K562 (cell line): ENCODE measurements at regions not wholly inside any gene's neighbourhood (a gene's known extent, or its start where the extent isn't known, plus 50 kb on each side); places are given as distances from the start of the nearest gene placed in this dataset.

ENCODE experiments used
- TF ChIP-seq, protein P1 (sequence below): sonication (generic); formaldehyde crosslinking; IDR thresholded peaks from 2 replicates; pipeline ENCODE4 v1.8.1; 2023; ENCODE audit warnings: mild to moderate bottlenecking, missing genetic modification reagents
- TF ChIP-seq, protein P2 (sequence below), 3 experiments: IDR thresholded peaks in 2 of 3; conservative IDR thresholded peaks in 1 of 3; 2 replicates each; pipeline ENCODE4 v1.5.1; 2011 to 2012; ENCODE audit warnings: low read length in 3 of 3, mild to moderate bottlenecking in 3 of 3, control low read depth in 2 of 3, improper control_type of control experiment in 1 of 3, inconsistent platforms in 1 of 3, low read depth in 1 of 3, mixed read lengths in 1 of 3, moderate library complexity in 1 of 3; ENCODE audit not compliant: insufficient read depth in 2 of 3
- TF ChIP-seq, protein P3 (sequence below): sonication (generic); formaldehyde crosslinking; IDR thresholded peaks from 2 replicates; pipeline ENCODE4 v1.8.0; 2022; ENCODE audit warnings: mild to moderate bottlenecking, missing genetic modification reagents
- TF ChIP-seq, protein P4 (sequence below), 2 experiments: fragments of 450-650 bp in 1 of 2; sonication (generic) in 1 of 2; formaldehyde crosslinking in 1 of 2; IDR thresholded peaks in 1 of 2; conservative IDR thresholded peaks in 1 of 2; 2 replicates each; pipeline versions ENCODE4 v1.6.1 to v1.8.1; 2016 to 2023; ENCODE audit warnings: mild to moderate bottlenecking in 2 of 2, moderate library complexity in 2 of 2, inconsistent platforms in 1 of 2, missing genetic modification reagents in 1 of 2

DNA sequence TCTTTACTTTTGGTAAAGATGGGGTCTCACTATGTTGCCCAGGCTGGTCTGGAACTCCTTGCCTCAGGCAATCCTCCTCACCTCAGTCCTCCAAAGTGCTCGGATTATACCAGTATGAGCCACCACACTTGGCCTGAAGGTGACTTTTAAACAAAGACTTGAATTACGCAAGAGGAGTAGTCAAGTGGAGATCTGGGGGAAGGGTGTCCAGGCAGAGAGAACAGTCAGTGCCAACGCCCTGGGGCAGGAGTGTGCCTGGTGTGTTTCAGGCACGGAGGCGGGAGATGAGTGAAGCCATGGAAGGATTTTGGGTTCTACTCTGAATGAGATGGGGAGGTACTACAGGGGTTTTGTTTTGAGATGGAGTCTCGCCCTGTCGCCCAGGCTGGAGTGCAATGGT, 82.6 kb upstream of the NPTX2 start:
- TF ChIP-seq, protein P1, sequence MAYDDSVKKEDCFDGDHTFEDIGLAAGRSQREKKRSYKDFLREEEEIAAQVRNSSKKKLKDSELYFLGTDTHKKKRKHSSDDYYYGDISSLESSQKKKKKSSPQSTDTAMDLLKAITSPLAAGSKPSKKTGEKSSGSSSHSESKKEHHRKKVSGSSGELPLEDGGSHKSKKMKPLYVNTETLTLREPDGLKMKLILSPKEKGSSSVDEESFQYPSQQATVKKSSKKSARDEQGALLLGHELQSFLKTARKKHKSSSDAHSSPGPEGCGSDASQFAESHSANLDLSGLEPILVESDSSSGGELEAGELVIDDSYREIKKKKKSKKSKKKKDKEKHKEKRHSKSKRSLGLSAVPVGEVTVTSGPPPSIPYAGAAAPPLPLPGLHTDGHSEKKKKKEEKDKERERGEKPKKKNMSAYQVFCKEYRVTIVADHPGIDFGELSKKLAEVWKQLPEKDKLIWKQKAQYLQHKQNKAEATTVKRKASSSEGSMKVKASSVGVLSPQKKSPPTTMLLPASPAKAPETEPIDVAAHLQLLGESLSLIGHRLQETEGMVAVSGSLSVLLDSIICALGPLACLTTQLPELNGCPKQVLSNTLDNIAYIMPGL (CRISPR knock-in tag) = no peak
- TF ChIP-seq, protein P2, sequence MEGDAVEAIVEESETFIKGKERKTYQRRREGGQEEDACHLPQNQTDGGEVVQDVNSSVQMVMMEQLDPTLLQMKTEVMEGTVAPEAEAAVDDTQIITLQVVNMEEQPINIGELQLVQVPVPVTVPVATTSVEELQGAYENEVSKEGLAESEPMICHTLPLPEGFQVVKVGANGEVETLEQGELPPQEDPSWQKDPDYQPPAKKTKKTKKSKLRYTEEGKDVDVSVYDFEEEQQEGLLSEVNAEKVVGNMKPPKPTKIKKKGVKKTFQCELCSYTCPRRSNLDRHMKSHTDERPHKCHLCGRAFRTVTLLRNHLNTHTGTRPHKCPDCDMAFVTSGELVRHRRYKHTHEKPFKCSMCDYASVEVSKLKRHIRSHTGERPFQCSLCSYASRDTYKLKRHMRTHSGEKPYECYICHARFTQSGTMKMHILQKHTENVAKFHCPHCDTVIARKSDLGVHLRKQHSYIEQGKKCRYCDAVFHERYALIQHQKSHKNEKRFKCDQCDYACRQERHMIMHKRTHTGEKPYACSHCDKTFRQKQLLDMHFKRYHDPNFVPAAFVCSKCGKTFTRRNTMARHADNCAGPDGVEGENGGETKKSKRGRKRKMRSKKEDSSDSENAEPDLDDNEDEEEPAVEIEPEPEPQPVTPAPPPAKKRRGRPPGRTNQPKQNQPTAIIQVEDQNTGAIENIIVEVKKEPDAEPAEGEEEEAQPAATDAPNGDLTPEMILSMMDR (IDR thresholded peaks at IDR 0.05 in 2 of 3, conservative IDR thresholded peaks at IDR 0.05 in 1 of 3; ENCODE audit: insufficient read depth in 2 of 3, low read depth in 1 of 3, low read length in 3 of 3) = no peak
- TF ChIP-seq, protein P3, sequence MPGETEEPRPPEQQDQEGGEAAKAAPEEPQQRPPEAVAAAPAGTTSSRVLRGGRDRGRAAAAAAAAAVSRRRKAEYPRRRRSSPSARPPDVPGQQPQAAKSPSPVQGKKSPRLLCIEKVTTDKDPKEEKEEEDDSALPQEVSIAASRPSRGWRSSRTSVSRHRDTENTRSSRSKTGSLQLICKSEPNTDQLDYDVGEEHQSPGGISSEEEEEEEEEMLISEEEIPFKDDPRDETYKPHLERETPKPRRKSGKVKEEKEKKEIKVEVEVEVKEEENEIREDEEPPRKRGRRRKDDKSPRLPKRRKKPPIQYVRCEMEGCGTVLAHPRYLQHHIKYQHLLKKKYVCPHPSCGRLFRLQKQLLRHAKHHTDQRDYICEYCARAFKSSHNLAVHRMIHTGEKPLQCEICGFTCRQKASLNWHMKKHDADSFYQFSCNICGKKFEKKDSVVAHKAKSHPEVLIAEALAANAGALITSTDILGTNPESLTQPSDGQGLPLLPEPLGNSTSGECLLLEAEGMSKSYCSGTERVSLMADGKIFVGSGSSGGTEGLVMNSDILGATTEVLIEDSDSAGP (CRISPR knock-in tag) = no peak
- TF ChIP-seq, protein P4, sequence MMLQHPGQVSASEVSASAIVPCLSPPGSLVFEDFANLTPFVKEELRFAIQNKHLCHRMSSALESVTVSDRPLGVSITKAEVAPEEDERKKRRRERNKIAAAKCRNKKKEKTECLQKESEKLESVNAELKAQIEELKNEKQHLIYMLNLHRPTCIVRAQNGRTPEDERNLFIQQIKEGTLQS (IDR thresholded peaks at IDR 0.05) = no peak
- TF ChIP-seq, protein P4 (CRISPR knock-in tag; conservative IDR thresholded peaks at IDR 0.05) = no peak
